ENCODE measurements at regions not wholly inside any gene's neighbourhood (a gene's known extent, or its start where the extent isn't known, plus 50 kb on each side); places are given as distances from the start of the nearest gene placed in this dataset.

- Histone ChIP-seq H4K91ac (ENCODE audit: insufficient read length, low read depth, low read length) (no peak overlapping the region), H3K79me1 (ENCODE audit: insufficient read depth, low read depth, low read length, poor library complexity, severe bottlenecking) (no peaks in the 10 kb centered on the region), H3K23ac (ENCODE audit: insufficient read length, low read depth, low read length) (no peak overlapping the region), H3K4me2 (ENCODE audit: insufficient read depth, insufficient read length, low read length) (no peak overlapping the region), H4K20me1 (ENCODE audit: control insufficient read depth, insufficient read depth, insufficient read length) (no peaks in the 10 kb centered on the region), H2AFZ (ENCODE audit: low read length) (no peak overlapping the region), H2BK12ac (ENCODE audit: insufficient read length, low read depth, low read length) (no peak overlapping the region), H2BK15ac (ENCODE audit: low read depth, low read length) (no peak overlapping the region), H4K5ac (ENCODE audit: insufficient read length, low read depth, low read length) (no peak overlapping the region), H3K14ac (ENCODE audit: insufficient read depth, low read length) (no peak overlapping the region), H2BK5ac (ENCODE audit: insufficient read length, low read length) (no peak overlapping the region), H3K18ac (ENCODE audit: insufficient read length, low read depth, low read length) (no peak overlapping the region), H3K23me2 (ENCODE audit: insufficient read length, low read depth, low read length, poor library complexity, severe bottlenecking) (no peaks in the 10 kb centered on the region), H3K9ac (ENCODE audit: extremely low read depth, insufficient read length, low read length) (no peak overlapping the region), H4K8ac (replicated peaks; ENCODE audit: insufficient read length, low read depth, low read length) (no peak overlapping the region), H2AK5ac (ENCODE audit: insufficient read length, low read length) (no peak overlapping the region), H3K79me2 (ENCODE audit: insufficient read depth, low read length) (no peaks in the 10 kb centered on the region), H3K4me1 (ENCODE audit: insufficient read depth, low read length) (no peaks in the 10 kb centered on the region), H3K27me3 (ENCODE audit: insufficient read depth, low read length) (no peaks in the 10 kb centered on the region), H3K9me3 (ENCODE audit: control insufficient read depth, low read depth, low read length) (no peaks in the 10 kb centered on the region), H2BK20ac (ENCODE audit: low read depth, low read length, poor library complexity, severe bottlenecking) (no peak overlapping the region), H3K4ac (ENCODE audit: low read depth, low read length) (no peak overlapping the region), H3K56ac (ENCODE audit: insufficient read length, low read depth, low read length) (no peak overlapping the region), H3K27ac (ENCODE audit: insufficient read length, low read depth, low read length) (no peak overlapping the region), H2BK120ac (ENCODE audit: low read depth, low read length, poor library complexity, severe bottlenecking) (no peak overlapping the region), H3T11ph (ENCODE audit: low read length) (no peak overlapping the region)
- no peak overlapping the region for H3K27ac Mint-ChIP-seq
- H3K4me1 Mint-ChIP-seq = peaks cover 5 to 8% of the 10 kb centered on the region in 2 experiments; a peak in 2 of 4 replicates
- no peak overlapping the region for H3K4me3 Mint-ChIP-seq
- H3K27me3 Mint-ChIP-seq (ENCODE audit: low read depth) = peaks cover 9% of the 10 kb centered on the region
- H3K36me3 Mint-ChIP-seq (ENCODE audit: insufficient read depth in 1 of 3, low read depth in 3 of 3) = no peaks in the 10 kb centered on the region; a peak in 1 of 7 replicates
- no peak for DNase-seq
- WGBS (ENCODE audit: extremely low coverage, insufficient read length, low lambda C conversion rate) = no CpG with 5 or more reads among the region's 8 CpGs
- TF ChIP-seq CTCF (conservative IDR thresholded peaks at IDR 0.05) = no peak
- no peaks in the 10 kb centered on the region for H3K9me3 Mint-ChIP-seq
Observed at GRCh38 chr14:99325591-99325990, 53.6 kb upstream of the BCL11B start.
